GM18499 (cell line): ENCODE measurements at regions not wholly inside any gene's neighbourhood (a gene's known extent, or its start where the extent isn't known, plus 50 kb on each side); places are given as distances from the start of the nearest gene placed in this dataset.
"Not testable (repeated sequence)": the region's sequence is repeated elsewhere in the genome, so short reads cannot be mapped to it uniquely, and the experiment has no call there.

ENCODE experiments used
- ATAC-seq: cut with Tn5 transposase; IDR thresholded peaks from one replicate; pipeline ENCODE4 v1.9.1; 2021; ENCODE audit warnings: moderate number of reproducible peaks; ENCODE audit not compliant: insufficient read depth, unreplicated experiment

GRCh38 chr10:3339121-3339520 lies 166.5 kb upstream of the PITRM1 start:
- no peak for ATAC-seq

DNA sequence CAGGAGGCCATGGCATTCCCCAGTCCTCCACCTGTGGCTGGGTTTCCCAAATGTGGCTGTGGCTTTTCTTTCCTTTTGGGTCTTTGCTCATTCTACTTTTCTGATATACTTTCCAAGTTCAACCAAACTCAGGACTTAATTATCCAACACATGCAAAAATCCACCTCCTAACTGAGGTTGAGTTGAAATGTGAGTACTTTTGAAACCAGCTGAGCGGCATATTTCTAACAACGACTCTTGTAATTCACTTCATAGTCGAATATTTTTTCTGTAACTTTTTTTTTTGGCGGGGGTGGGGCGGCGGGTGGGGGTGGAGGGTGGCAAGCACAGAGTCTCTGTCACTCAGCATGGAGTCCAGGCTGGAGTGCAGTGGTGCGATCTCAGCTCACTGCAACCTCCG lies 165.2 kb upstream of the PITRM1 start:
- no peak for ATAC-seq

GRCh38 chr10:3336673-3337293 lies 164.2 kb upstream of the PITRM1 start:
- ATAC-seq, result no peak

DNA sequence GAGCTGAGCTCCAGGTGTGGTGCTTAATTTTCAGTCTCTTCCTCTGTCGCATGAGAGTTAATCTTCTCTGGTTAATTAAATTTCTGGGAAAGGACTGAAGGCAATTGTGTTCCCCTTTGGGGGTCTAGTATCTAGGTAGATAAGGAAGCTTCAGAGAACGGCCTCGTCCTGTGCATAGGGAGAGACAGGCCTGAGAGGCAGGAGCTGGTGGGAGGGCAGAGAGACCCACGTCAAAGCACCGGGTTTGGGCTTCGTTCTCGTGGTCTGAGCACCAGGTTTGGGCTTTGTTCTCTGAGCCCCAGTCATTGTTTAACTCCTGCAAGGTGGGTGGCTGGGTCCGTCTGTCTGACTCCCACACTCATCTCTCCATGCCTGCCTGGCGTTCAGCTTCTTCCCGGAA lies 160.8 kb upstream of the PITRM1 start:
- ATAC-seq, result no peak

DNA sequence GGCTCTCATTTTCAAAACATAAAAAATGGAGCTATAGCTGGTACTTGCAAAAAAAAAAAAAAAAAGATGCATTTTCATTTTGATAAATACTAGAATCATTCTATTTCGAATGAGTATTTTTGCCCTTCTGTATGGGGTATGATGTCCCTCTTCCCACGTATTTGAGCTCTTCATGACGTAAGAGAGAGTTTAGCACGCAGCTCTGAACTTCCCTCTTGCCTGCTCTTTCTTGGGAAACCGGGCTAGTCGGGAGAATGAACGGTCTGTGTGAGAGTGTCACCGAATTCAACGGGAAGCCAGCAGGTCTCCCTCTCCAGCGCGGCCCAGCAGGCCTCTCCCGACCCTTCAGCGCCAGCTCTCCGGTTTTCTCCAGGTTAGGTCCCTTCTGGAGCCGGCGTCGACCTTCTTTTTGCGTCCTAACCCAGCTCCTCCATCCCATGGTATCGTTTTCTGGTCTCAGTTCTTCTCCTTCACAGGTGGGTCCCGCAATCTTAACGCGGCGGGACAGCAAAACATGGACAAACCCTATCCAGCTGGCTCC lies 159.2 kb upstream of the PITRM1 start:
- no peak for ATAC-seq

DNA sequence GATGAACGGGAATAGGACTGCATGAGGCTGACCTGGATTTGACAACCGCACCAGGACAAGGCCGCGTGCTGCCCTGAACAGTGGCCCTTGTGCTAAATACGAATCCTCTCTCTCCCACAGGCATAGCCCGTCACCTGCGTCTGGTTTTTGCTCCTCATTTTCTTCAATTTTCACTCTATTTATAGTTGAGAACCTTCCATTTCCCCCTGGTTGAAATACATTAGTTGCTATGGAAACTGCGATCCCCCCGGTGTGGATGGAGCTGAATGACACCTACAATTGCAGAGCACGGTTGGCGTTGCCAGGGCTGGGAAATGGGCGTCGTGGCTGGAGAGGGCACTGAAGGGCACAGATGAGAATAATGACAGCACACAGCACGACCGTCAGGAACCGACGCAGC lies 158.6 kb upstream of the PITRM1 start:
- no peak for ATAC-seq

DNA sequence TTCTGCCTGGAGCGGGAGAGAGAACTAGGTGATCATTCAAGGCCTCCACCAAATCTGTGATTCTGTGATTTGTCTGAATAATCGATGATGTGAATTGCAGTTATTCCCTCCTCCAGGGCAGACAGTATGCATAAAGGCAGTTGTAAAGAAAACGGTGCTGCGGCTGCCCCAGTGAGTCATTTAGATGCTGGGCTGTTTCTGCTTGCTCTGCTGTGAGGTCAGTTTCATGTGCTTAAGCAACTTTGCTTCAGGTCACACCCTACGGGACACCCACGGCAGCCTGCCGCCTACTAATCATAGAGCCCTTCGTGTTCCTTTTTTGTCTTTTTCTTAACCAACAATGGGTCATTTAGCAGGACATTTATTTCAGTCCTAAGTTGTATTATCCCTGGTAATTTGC lies 158.1 kb upstream of the PITRM1 start:
- ATAC-seq, result no peak

- no peak for ATAC-seq
Observed at GRCh38 chr10:3325954-3326750, 153.6 kb upstream of the PITRM1 start.

DNA sequence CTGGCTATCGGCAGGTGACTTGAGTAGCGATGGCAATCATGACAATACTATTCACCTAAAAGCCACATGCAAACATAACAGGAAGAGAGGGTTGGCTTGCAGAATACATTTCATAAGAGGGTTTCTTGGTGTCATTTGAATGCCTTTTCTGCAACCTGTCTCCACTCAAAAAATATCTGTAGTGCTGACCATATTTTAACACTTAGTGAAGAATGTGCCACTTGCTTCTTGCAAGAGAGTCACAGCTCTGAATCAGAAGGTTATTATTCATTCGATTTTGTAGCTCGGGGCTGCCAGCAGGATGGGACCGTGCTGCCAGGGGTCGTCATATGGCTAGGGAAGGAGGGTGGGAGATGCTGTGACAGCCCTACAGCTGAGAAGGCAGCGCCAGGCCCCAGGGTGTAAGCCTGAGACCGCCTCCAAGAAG lies 152.0 kb upstream of the PITRM1 start:
- no peak for ATAC-seq

- no peak for ATAC-seq
Observed at GRCh38 chr10:3323865-3324498, 151.4 kb upstream of the PITRM1 start.

GRCh38 chr10:3321123-3321522 lies 148.5 kb upstream of the PITRM1 start:
- ATAC-seq, result no peak

GRCh38 chr10:3319811-3320226 lies 147.2 kb upstream of the PITRM1 start:
- no peak for ATAC-seq

GRCh38 chr10:3318480-3318807 lies 145.9 kb upstream of the PITRM1 start:
- ATAC-seq, result not testable (repeated sequence)

- ATAC-seq, result not testable (repeated sequence)
Observed at GRCh38 chr10:3317553-3318479, 145.2 kb upstream of the PITRM1 start.

- not testable (repeated sequence) for ATAC-seq
Observed at GRCh38 chr10:3314445-3315085, 142.0 kb upstream of the PITRM1 start.

- not testable (repeated sequence) for ATAC-seq
Observed at GRCh38 chr10:3313784-3314444, 141.3 kb upstream of the PITRM1 start.

DNA sequence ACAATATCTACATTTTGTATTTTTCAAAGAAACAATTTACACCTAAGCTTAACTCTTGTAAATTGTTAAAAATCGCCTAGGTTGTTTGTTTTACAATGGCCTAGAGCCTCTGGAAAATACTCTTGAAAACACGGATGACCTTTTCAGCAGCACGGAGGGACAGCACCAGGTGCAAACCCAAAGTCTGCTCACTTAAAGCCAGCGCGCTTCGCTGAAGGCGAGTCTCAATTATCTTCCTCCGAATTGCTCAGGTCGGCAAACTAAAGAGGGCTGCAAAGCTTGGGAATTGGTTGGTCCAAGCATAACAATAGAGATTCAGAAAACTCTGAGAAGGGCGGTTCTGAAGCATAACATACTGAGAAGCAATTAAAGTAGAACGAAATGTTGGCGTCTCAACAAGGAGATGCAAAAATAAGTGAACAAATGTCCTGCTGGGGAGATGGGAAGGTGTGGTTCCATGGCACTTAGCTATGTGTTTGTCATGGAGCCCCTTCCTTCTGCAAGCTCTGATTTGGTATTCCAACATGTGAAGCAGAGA lies 139.9 kb upstream of the PITRM1 start:
- no peak for ATAC-seq

- no peak for ATAC-seq
Observed at GRCh38 chr10:3310016-3310784, 137.6 kb upstream of the PITRM1 start.
